Adipose tissue (tissue), 3 donors: ENCODE measurements at regions not wholly inside any gene's neighbourhood (a gene's known extent, or its start where the extent isn't known, plus 50 kb on each side); places are given as distances from the start of the nearest gene placed in this dataset.

Source experiments
- H3K27ac ChIP-seq: one replicate; pipeline ENCODE4 v1.5.1; 2013; ENCODE audit warnings: low read depth, low read length
- WGBS, 3 donors: extraction: QIAGEN DNeasy Blood & Tissue Kit; methylation state at CpG; one replicate each; pipeline ENCODE4 v1.1.7; 2013; 5-methylcytosine and 5-hydroxymethylcytosine counted together
- donor health status: healthy with polysubstance abuse.
- donor health status: Bipolar disorder and iron deficiency.
- donor health status: healthy.

GRCh38 chr21:27286760-27287159 is 319.9 kb upstream of the ADAMTS5 start:
- no peak overlapping the region for H3K27ac ChIP-seq

GRCh38 chr21:27277110-27277509 is 310.2 kb upstream of the ADAMTS5 start:
- no peak overlapping the region for H3K27ac ChIP-seq

- H3K27ac ChIP-seq: no peak overlapping the region
- WGBS, 3 donors: 6 to 20% (median 9%) methylated on average over 1 of the region's 1 CpG
Measured at GRCh38 chr21:27275294-27275927, 308.5 kb upstream of the ADAMTS5 start.

GRCh38 chr21:27269644-27270043 is 302.8 kb upstream of the ADAMTS5 start:
- H3K27ac ChIP-seq: no peak overlapping the region

GRCh38 chr21:27268290-27268689 is 301.4 kb upstream of the ADAMTS5 start:
- H3K27ac ChIP-seq: no peak overlapping the region
- WGBS, 3 donors: 61 to 81% (median 63%) methylated on average over 2 of the region's 2 CpGs

GRCh38 chr21:27265949-27266348 is 299.1 kb upstream of the ADAMTS5 start:
- H3K27ac ChIP-seq: no peak overlapping the region
- WGBS, 3 donors: 55 to 84% (median 62%) methylated on average over 2 of the region's 2 CpGs

GRCh38 chr21:27265492-27265891 is 298.6 kb upstream of the ADAMTS5 start:
- H3K27ac ChIP-seq: no peak overlapping the region
- WGBS, 3 donors: 71 to 90% (median 84%) methylated on average over 1 of the region's 1 CpG

DNA sequence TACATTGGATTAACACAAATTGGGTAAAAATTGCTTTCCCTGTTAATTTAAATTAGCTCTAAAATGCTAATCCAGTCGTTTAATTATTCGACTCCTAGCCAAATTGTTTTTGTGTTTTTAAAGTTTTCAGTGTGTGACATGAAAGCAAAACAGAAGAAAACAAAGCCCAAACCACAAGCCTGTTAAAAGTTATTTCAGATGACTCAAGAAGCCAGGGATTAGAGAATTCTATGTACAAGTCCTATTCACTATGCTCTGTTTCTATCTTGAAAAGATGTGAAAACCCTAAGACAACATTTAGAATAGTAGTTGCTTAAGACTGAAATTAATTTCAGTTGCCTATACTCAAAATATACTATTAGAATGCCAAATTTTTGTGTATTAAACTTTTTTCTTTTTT is 294.8 kb upstream of the ADAMTS5 start:
- WGBS, 3 donors: 79 to 94% (median 88%) methylated on average over 2 of the region's 2 CpGs
- no peak overlapping the region for H3K27ac ChIP-seq

GRCh38 chr21:27260728-27261127 is 293.8 kb upstream of the ADAMTS5 start:
- H3K27ac ChIP-seq: no peak overlapping the region
- 88 to 92% (median 90%) methylated on average over 2 of the region's 2 CpGs for WGBS, 3 donors

- 70 to 86% (median 76%) methylated on average over 10 of the region's 10 CpGs for WGBS, 3 donors
- no peak overlapping the region for H3K27ac ChIP-seq
Measured at GRCh38 chr21:27258742-27259448, 292.0 kb upstream of the ADAMTS5 start.

- WGBS, 3 donors: 57 to 79% (median 61%) methylated on average over 3 of the region's 3 CpGs
- no peak overlapping the region for H3K27ac ChIP-seq
Measured at GRCh38 chr21:27257908-27258556, 291.1 kb upstream of the ADAMTS5 start.

GRCh38 chr21:27257226-27257625 is 290.3 kb upstream of the ADAMTS5 start:
- WGBS, 3 donors: 64 to 82% (median 79%) methylated on average over 6 of the region's 6 CpGs
- no peak overlapping the region for H3K27ac ChIP-seq

DNA sequence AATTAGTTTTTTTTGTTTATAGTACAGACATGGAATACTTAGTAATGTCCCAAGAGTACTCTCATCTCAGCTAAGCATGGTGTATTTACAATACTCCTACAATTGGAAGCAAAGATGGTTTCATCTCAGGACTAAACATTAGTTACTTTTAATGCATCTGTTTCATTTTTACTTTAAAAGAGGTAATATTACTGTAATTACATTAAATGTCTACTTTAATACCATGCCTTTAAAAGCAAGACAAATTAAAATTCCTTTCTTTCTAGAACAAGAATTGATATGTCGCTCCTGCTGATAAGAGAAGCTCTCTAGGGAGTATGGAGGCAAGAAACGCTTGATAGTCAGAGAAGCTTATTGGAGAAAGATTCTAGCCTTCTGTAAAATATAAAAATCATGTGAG is 284.9 kb upstream of the ADAMTS5 start:
- no peak overlapping the region for H3K27ac ChIP-seq
- 59 to 67% (median 64%) methylated on average over 2 of the region's 2 CpGs for WGBS, 3 donors

DNA sequence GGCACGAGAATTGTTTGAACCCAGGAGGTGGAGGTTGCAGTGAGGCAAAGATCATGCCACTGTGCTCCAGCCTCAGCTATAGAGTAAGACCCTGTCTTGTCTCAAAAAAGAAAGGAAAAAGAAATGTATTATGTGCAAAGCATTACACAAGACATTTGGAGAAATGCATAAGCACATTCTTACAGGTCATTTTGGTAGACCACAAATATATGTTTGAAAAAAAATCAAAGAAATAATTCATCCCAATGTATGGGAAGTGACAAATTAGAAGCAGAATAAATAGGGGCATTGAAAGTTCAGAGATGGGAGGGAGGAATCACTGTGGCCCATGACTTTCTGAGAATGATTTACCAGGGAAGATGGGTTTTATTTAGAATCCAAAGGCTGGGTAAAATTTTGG is 283.5 kb upstream of the ADAMTS5 start:
- 71 to 94% (median 85%) methylated on average over 1 of the region's 1 CpG for WGBS, 3 donors
- H3K27ac ChIP-seq: no peak overlapping the region

DNA sequence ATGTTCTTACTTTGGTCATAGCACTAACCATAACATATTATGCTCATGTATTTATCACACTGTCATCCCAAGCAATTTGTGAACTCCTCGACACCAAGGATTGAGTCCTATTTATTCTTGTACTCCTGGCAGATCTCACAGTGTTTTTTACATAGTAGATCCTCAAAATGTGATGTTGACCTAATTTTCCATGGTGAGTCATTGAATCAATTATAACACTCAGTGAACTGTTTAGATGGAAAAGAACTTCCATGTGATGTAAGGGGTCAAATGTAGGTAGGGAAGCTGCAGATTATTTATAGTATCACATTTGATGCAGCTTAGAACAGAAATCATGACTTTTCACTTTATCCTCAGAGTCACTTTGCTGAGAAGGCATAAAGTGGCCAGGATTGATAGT is 281.9 kb upstream of the ADAMTS5 start:
- 66 to 92% (median 78%) methylated on average over 1 of the region's 1 CpG for WGBS, 3 donors
- H3K27ac ChIP-seq: no peak overlapping the region

DNA sequence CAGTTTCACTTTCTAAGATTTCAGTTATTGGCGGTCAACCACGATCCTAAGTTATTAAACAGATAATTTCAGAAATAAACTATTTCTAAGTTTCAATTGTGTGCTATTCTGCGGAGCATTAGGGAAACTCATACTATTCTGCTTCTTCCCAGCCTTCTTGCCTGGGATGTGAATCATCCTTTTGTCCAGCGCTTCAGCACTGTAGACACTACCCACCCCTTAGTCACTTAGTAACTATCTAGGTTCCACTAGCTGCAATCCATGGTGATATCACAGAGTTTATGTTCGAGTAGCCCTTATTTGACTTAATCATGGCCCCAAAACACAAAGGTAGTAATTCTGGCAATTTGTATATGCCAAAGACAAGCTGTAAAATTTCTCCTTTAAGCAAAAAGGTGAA is 279.9 kb upstream of the ADAMTS5 start:
- 76 to 88% (median 82%) methylated on average over 5 of the region's 5 CpGs for WGBS, 3 donors
- no peak overlapping the region for H3K27ac ChIP-seq

GRCh38 chr21:27244776-27245175 is 277.9 kb upstream of the ADAMTS5 start:
- 54 to 57% (median 55%) methylated on average over 3 of the region's 3 CpGs for WGBS, 3 donors
- H3K27ac ChIP-seq: no peak overlapping the region

- H3K27ac ChIP-seq: no peak overlapping the region
- WGBS, 3 donors: 60 to 80% (median 68%) methylated on average over 2 of the region's 2 CpGs
Measured at GRCh38 chr21:27244352-27244751, 277.5 kb upstream of the ADAMTS5 start.

DNA sequence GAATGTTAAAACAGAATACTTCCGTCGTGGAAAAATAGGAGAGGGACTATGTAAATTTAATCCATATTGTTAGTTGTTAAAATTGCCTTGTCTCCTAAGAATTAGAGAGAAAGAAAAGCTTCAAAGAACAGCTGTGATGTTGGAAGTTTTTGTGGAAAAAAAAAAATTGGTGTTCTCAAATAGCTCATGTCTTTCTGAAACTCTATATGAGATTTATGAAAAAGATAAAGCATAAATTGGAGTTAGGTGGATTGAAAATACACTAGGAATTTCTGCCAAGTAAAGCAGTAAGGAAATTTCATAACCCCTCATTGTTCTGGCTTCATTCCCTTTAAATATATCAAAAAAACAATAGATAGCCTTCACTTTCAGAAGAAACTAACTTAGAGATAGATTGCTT is 274.0 kb upstream of the ADAMTS5 start:
- H3K27ac ChIP-seq: no peak overlapping the region
- 63 to 89% (median 87%) methylated on average over 2 of the region's 2 CpGs for WGBS, 3 donors

DNA sequence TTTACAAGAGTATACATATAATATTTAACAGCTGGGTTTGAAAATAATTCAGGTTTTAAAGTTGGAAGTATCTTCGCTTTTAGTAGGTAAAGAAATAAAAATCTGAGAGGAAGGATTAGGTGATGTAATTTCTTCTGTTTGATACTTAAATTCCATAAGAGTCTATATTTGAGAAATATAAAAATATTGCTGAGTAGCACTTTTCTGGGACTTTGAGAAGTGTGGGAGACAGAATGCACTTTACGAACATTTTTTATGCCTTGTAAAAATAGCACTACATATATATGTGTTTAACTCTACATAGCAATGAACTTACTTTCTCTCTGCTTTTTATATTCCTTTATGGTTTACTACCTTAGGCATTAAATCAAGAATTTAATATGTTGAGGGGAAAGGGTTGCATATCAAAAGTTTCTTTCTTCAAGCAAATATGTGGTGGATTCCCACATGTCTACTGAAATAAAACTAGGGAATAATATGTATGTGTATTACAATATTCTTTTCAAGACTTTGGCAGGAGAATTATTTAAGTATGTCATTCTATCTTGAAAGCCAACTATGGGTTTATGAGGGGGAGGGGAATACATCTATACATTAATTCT is 266.7 kb upstream of the ADAMTS5 start:
- no peak overlapping the region for H3K27ac ChIP-seq
- WGBS, 3 donors: 72 to 95% (median 93%) methylated on average over 2 of the region's 2 CpGs
